NCI-H2227 (cell line): ENCODE measurements at regions not wholly inside any gene's neighbourhood (a gene's known extent, or its start where the extent isn't known, plus 50 kb on each side); places are given as distances from the start of the nearest gene placed in this dataset.

Experiments used
- DNase-seq: peaks from one replicate; lab custom pipeline; 2025; ENCODE audit not compliant: unreplicated experiment; lab: John Stamatoyannopoulos, UW

DNA sequence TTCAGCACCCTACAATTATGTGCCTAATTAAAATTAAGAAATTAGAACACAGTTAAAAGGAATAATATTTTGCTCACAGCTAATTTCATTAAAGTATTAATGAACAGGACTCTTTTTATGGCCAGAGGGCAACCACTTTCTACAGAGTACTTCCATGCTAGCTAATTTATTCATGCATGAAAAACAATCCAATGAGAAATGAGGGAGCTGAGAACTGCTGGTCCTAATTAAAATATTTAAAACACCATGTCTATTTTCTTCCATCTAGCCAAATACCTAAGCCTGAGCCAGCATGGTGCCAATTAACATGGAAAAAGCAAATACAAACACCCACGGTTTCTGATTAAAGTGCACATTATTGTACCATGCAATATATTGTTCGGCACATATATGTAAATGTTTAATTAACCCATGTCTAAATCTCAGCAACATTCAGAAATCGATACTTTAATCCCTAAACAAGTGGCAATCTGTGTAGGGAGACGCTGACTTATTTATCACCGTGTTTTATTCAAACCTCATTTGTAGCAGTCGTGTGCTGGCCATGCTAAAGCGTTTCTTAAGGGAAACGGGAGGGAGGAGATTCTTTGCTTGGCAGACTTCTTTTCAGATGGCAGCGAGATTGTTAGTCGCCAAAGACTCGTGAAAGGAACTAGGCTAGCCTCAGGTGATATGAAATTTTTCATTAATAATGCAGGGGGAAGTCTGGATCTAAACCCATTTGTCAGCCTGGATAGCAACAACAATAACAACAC is 193.5 kb downstream of the ANXA2 start:
- DNase-seq = peak; percentile 21

DNA sequence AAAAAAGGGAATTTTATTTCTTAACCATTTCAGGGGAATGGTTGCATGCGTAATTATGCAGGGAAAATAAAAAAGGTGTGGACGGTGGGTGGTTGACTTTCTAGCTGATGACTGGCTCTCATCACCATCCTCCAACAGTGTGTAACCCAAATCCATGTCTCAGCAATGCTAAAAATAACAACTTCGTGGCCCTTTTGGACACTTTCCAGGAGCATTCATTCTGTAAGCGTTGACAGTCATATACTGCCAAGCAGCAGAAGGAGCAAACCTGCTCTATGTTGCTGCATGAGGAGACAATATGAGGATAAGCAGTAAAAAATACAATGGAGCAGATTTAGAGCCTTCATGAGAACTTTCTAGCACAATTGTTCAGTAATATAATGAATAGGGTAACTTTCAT is 189.1 kb downstream of the ANXA2 start:
- DNase-seq = no peak

DNA sequence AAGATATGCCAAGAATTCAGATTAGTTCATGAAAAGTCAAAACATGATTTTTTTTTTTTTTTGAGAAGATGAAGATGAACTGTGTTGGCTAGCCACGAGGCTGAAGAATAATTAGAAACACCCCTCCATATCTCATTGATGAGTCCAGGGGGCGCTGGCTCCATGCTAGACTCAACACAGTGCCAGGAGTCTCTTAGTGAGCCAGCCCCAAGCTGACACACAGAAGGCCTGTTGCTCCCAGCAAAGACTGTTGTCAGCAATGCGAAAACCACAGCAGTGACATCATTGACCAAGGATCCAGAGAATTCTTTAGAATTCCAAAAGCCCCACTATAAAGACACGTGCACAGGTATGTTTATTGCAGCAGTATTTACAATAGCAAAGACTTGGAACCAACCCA is 185.2 kb downstream of the ANXA2 start:
- no peak for DNase-seq

DNA sequence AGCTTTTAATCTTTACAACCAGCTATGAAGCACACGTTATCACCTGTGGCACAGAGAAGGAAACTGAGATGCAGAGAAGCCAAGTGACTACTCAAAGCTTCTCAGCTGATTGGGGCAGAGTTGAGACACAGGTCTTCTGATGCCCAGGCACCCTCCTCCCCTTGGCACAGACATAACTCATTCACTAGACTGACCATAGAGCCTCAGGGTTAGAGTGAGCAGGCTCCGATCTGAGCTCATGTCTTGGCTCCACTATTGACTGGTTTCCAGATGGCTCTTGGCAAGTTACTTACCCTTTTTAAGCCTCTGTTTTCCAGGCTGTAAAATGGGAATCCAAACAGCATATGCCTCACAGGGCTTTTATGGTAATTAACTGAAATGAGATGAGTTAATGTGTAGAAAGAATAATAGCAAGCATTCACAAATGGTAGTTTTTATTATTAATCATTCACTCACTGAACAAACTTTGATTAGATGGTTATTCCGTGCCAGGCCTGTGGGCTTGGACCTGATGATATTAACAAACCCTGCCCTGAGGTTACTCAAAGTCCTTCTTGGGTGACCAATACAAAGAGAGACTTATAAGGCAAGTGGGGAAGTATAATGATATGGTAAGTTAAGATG is 184.3 kb downstream of the ANXA2 start:
- no peak for DNase-seq

DNA sequence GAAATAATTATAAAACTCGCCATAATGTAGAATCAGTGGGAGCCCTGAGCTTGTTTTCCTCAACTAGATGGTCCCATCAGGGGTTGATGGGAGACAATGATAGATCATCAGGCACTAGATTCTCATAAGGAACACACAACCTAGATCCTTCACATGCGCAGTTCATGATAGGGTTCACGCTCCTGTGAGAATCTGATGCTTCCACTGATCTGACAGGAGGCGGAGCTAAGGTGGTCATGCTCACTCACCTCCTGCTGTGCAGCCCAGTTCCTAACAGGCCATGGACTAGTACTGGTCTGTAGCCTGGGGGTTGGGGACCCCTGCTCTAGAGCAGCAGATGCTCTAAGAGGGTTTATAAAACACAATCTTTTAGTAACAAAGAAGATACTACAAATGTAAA is 183.6 kb downstream of the ANXA2 start:
- DNase-seq = no peak

DNA sequence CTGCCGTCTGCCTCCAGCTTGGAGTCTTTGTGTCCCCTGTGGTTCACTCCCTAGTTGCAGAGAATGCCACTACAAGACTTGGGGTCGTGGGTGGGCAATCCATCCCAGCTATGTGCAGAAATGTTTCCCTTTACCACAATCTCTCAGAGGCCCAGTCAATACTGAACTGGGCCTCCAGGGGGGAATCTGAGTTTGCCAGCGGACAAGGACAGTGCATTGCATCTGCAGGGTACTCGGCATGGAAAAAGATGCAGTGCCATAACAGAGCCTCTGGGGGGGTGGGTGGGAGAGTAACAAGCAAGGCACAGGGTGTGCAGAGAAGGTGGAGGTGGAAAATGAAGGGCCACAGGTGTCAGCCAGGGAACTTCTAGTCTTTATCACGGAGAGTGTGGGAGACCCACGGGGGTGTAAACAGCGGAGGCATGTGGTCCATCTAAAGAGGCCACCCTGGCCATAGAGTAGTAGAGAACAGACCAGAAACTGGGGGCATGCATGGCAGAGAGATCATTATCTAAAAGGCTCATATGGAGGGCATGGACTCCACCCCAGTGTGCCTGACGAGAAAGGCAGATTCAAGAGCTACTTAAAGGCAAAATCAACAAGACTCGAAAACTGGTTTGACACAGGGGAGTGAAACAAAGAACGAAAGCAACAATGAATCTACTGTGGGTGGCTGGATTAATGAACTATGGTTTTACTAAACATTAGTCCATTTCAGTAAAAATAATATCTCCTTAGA is 182.4 kb downstream of the ANXA2 start:
- DNase-seq = no peak

DNA sequence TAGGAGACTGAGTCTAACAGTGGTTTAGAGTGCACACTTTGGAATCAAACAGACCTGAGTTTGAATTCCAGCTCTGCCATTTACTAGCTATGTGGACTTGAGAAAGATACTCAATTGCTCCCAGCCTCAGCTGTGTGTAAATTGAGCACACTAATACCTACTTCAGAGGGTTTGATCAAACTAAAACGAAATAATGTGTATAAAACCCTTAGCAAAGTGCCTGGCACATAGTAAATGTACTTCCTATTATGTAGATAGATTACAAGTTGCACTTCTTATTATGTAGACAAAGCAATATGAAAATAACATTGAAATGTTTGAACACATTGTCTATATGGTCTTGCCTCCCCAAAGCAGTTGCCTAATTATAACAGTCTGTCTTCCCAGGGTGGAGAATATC is 180.6 kb downstream of the ANXA2 start:
- no peak for DNase-seq

DNA sequence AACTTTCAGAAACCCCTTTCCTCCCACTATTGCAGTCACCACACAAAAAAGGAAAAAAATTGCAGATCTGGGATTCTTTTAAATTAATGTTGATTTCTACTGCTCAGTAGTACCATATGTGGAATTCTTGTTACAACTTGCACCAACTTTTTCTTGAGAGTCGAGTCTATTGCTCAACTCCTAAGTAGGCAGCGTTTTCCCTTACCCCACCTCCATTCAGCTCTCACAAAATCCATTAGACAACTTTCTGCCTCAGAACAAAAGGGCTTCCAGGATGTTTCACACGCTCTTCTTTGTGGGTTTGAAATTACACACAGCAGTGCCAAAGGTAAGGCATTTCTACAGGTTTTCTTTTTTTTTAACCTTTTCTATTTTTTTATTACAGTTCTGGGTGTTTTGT is 179.5 kb downstream of the ANXA2 start:
- DNase-seq = no peak

DNA sequence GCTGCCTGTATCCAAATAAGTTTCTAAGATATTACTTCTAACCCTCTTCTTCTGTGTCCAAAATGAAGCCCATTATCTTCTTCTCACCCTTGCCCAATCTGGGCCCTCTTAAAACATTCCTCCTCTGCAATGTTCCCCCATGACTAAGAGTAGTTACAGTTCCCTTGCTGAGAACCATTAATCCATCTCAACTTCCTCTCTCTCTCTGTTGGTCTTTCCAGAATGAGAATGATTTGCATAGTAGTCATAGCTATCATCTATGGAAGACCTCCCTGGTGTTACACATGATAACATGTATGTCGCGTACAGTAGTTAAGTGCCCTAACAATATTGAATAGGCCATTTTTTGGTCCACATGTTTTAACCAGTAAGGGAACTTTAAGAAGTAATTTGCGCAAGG is 177.9 kb downstream of the ANXA2 start:
- DNase-seq = no peak

DNA sequence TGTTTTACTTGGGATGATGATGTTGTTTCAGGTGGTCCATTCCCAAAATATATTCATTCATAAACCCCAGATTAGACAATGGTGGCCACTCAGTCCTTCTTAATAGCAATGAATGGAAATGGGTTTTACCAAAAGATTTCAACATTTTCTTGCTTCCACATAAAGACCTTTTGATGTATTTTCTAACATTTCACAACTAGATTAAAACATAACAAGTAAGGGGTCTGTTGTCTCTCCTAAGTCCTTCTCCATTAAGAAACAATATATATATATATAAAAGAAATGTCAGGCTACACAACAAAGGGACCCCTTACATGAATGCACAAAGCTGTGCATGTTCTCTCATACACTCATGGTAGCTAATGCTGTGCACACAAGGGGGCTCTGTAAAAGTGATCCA is 176.4 kb downstream of the ANXA2 start:
- no peak for DNase-seq

DNA sequence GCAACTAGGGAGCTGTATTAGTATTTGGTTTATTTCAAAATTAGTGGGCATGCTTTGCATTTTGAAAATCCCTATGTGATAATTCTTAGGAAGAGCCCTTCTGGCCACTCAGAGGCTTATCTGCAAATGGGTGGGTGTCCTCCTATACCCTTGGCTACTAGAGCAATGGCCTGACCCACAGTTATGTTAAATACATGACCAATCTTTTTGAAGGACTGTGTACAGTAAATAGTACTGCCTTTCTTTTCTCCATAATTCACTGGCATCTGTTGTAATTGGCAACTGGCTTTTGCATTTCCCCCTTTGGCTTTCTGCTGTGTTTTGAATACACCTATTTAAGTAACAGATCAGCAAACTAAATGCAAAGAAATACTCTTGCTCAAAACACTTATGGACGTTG is 175.4 kb downstream of the ANXA2 start:
- DNase-seq = no peak

DNA sequence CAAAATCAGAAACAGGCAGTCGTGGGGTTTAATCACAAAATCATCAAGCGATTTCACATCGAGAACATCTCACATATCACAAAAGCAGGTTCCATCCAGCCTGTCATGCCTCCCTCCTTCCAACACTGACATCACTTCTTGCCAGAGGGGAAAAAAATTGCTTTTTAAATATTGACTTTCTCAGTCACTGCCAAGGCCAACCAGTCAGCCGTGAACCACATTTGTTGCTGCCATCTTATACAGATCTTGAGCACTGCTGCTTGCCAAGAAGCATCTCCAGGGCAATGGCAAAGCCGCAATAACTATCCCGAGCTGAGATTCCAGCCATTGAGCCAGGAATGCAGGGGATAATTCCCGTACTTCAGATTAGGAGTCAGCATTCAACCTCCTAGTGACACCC is 174.6 kb downstream of the ANXA2 start:
- no peak for DNase-seq

DNA sequence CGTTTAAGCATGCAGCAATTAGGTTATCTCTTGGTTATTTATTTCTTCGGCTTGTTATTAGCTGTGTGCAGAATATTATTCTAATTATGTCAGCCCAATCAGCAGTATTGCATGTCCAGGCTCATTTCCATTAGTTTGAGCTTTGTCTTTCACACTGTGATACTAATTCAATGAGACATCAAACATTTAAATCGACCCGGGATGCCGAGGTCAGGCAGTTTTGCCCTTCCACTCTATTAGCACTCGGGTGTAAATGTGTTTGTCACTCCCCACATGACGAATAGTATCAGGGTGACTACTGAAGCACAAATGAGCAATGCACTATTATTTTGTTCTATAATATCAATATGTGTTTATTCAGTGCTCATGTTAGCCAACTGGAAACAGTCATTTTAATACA is 170.9 kb downstream of the ANXA2 start:
- DNase-seq = no peak

DNA sequence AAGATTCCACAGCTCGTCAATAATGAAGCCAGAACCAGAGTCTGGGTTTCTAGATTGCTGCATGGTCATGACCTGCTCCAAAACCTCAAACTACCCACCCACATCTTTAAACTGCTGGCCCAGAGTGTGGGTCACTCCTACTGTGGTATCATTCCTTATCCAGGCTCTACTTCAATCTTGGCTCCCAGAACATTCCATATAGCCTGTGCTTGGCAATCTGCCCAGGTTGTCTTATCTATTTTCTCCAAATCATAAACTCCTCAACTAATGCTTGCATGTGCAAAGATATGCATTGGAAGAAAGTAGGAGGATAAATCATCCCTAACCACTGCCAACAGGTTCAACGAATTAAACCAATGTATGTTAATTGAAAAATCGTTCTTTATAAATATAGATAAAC is 169.7 kb downstream of the ANXA2 start:
- DNase-seq = no peak

DNA sequence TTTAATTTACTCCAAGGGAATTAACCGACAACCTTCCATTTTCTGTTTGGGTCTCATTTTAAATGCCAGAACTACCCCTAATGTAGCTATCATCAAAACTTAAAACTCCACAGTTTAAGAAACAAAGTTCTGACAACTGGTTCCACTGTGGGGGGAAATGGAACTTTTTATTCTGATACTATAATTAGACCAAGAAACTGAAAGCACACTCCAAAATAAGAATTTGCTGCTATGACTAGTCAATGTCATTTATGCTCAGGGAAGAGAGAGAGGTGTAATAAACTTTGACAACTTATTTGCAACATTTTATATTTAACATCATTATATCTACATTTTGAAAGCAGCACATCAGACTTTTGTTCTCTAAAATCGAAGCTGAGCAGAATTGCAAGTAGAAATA is 169.2 kb downstream of the ANXA2 start:
- DNase-seq = no peak

DNA sequence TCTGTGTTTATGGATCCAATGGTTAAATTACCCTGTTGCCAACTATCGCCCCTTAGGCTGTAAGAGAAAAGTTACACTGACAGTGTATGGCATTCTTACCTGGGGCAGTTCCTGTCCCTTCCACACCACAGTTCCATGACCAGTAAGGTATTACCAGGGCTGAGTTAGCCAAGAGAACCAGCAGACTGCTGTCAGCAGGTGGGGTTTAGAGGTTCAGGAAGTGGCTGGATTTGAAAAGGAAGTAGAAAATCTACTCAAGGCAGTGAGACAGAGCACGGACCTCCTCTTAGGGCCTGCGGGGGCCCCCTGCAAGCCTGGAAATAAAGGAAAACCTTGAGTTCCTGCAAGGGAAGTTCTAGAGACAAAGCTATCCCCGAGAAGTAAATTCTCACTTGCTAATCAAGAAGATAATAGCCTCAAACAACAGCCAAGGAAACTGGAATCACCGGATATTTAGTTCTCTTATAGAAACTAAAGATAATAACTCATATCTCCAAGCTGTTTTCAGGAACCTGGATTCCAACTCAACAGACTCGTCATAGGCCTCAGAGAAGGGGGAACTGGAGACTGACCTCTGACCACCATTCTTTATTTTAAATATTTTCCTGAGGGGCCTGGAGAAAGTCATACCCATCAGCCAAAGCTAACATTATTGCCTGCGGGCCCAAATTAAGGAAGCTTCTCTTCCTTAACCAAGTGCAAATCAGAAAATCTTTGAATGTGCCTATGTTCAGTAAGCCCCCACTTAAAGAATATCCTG is 161.7 kb downstream of the ANXA2 start:
- DNase-seq = no peak

DNA sequence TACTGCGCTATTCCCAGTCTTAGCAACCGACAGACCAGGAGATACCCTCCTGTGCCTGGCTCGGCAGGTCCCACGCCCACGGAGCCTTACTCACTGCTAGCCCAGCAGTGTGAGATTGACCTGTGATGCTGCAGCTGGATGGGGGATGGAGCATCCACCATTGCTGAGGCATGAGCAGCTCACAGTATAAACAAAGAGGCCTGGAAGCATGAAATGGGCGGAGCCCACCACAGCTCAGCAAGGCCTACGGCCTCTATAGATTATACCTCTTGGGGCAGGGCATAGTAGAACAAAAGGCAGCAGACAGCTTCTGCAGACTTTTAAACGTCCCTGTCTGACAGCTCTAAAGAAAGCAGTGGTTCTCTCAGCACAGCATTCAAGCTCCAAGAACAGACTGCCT is 160.3 kb downstream of the ANXA2 start:
- DNase-seq = peak; percentile 56

DNA sequence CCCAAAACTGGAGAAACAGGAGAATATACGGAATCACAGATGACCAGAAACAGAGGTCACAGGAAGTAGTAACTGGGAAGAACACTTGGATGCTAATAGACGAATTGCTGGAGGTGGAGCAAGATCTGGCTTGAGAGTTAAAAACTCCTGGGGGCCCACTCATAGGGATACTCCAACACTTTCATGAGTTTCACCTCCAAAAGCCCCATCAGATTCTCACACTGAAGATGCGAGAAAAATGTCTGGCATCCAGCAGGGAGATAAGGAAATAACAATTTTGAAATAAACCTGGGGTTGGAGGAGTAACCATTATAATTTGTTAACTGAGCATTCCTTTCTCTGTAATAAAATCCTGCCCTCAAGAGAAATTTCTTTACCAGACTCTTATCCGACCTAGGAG is 154.0 kb downstream of the ANXA2 start:
- no peak for DNase-seq

DNA sequence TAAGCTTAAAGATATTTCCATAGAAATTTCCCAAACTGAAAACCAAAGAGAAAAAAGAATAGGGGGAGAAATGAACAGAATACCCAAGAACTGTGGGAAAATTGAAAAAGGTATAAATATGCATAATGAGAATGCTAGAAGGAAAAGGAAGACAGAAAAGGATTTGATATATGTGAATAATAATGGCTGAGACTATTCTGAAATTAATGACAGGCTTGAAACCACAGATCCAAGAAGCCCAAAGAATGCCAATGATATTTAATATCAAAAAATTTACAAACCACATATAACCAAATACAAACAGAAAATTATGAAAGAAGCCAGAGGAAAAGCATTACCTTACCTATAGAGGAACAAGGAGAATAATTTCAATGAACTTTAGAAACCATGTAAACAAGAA is 153.0 kb downstream of the ANXA2 start:
- no peak for DNase-seq

DNA sequence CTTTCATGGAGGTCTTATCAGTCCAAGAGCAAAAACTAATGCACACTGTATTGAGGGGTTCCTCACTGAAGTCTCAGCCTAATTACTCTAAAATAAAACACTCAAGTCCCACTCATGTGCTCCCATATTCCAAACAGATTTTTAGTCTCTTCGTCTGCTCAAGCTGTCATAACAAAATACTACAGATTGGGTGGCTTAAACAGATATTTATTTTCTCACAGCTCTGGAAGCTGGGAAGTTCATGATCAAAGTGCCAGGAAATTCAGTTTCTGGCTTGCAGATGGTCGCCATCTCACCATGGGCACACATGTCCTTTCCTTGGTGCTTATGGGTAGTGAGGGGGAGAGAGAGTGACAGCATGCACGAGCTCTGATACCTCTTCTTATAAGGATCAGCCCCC is 147.5 kb downstream of the ANXA2 start:
- DNase-seq = no peak

DNA sequence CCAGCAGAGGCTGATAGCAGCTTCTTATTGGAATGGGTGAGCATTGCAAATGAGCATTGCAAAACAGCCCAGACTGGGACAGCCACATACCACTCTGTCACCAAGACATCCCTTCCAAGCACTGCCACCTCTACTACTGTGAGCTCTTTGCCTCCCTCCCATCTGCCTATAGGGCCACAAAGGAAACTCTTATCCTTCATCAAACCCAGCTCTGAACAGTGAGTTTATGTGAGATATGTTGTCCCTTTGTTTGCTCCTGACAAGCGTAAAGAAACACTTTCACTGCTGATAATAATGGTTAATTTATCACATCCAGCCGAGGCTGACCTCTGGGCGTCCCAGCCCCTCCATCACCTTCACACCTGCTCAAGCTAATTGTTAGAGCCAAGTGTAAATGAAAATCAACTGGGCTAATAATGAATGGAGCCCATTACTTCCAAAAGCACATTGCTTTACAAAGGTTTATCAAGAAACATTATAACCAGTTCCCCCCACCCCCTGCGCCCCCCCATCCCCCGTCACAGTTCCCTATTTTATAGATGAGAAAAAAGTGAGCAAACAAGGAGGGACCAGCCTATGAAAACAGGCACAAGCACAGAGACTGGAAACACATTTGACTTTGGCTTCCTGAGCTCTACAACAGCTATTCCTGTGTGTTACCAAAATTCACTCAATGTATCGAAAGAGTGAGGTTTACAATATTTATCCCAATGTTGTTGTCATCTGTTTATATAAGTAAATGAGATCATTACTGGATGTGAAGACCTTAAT is 146.3 kb downstream of the ANXA2 start:
- DNase-seq = no peak
